Stimulated activated CD8-positive, alpha-beta memory T cell treated with anti-CD3 and anti-CD28 coated beads, Interleukin-2, amount 100 ng/mL, for 48 hours (primary cell): ENCODE measurements at regions not wholly inside any gene's neighbourhood (a gene's known extent, or its start where the extent isn't known, plus 50 kb on each side); places are given as distances from the start of the nearest gene placed in this dataset.
"Not testable (repeated sequence)": the region's sequence is repeated elsewhere in the genome, so short reads cannot be mapped to it uniquely, and the experiment has no call there.

Experiments used
- DNase-seq, 2 donors: peaks; one replicate each; pipeline ENCODE4 v3.0.0-alpha.2; 2020; ENCODE audit warnings: low read depth in 2 of 2

DNA sequence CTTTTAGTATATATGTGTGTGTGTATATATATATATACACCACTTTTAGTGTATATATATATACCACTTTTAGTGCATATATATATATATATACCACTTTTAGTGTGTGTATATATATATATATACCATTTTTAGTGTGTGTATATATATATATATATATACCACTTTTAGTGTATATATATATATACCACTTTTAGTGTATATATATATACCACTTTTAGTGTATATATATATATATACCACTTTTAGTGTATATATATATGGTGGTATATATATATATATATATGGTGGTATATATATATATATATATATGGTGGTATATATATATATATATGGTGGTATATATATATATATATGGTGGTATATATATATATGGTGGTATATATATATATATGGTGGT is 79.5 kb upstream of the ANK3 start:
- not testable (repeated sequence) for DNase-seq

DNA sequence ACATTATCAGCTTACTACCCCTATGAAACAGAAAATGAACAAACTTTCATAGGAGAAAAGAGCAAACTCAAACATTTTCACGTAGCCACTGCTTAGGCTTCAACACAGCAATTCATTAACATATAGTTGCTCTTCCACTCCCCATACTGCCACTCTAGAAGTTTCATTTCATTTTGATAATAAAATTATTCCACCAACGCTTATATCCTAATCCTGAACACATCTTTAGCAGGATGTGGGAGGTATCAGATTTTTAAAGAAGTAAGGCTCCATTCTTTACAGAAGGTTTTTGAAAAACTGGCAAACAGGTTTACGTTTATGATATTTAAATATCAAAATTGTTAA is 77.5 kb upstream of the ANK3 start:
- DNase-seq, result no peak

DNA sequence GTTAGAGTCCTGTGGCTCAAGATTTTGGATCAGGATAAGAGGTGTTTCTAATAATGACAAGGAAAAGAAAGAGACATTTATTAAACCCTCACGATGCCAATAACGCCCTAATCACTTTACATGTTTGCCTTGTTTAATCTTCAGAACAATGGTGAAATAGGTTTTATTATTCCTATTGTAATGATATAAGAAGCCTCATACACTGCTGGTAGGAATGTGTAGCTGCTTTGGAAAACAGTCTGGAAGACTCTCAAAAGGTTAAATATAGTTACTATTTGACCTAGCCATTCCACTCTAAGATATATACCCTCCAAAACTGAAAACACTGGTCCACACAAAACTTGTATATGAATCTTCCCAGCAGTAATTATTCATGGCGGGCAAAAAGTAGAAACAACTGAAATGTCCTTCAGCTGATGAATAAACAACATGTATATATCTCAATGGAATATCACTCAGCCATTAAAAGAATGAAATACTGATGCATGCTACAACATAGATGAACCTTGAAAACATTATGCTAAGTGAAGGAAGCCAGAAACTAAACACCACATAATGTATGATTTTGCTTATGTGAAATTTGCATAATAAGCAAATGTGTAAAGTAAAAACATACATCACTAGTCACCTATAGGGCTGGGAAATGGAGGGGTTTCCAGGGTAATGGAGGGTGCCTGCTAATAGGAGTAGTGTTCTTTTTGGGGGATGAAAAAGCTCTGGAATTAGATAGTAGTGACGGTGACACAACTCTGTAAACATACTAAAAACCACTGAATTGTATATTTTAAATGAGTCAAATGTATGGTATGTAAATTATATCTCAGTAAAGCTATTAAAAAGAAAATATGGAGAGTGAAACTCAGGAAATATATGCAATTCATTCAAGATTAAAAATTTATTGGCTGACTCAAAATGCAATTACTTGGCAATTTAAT is 76.9 kb upstream of the ANK3 start:
- no peak for DNase-seq

- no peak for DNase-seq
Measured at GRCh38 chr10:60465801-60466200, 76.1 kb upstream of the ANK3 start.

DNA sequence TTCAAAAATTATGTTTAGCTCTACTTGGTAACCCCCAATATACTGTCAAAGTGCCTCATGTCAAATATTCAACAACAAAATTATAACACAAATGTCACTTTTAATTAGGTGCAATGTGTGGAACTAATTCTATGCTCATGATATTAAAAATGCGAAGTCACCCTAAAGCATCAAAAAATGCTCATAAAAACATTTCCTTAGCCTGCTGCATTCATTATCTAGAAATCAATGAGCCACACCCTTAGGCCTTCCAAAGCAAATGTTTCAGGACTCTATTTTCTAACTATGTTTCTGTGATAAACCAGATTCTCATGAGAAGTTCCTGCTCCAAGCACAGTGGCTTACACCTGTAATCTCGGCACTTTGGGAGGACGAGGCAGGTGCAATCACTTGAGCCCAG is 75.0 kb upstream of the ANK3 start:
- no peak for DNase-seq

DNA sequence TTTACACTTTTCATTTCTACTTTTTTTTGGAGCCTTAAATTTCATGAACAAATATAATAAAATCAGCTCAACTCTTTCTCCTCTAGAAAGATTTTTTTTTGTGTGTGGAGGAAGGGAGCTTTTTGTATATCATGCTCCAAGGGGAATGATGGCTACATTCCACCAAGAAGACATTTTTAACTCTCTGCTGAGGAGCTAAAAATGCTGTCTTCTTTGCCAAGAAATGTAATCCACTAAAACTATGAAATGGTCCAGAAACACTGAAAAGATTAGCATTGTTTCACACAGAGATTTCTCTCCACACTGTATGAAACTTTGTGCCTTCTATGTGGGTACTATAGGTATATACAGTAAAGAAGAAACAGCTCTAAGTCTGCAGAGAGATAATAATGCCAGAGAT is 74.1 kb upstream of the ANK3 start:
- no peak for DNase-seq

DNA sequence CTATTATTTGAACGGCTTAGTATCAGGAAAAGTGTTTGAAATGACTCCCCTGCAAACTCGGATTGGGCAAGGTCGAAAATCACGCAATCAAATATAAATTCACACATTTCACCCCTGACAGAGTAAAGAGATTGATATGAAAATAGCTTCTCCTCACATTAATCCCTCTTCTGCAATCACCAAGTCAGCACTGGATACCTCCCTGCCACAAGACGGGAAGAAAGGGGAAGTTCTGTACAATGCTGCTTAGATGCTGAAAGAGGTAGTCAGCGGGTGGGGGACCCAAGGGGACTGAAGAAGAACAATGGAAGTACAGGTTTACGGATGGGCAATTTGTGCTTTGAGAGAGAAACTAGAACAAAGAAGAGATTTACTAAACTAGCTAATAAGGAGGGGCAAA is 72.0 kb upstream of the ANK3 start:
- no peak for DNase-seq

GRCh38 chr10:60459701-60460457 is 70.2 kb upstream of the ANK3 start:
- no peak for DNase-seq

DNA sequence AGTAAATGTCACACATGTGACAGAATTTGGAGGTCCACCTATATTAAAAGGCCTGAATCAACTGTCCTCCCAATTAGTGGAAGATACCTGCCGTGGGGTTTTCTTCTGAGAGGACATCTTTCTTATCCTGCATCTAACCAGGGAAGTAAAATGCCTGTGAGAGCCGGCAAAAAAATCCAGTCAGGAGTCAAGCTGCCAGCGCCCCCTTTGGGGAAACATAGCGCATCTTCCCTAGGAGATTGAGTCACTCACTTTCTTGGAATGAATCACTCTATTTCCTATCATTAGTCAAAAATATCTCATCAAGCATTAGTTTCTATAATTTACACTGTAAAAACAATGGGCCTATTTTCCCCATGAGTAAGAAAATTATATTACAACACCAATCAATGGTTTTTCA is 66.4 kb upstream of the ANK3 start:
- DNase-seq, result no peak

- DNase-seq, result no peak
Measured at GRCh38 chr10:60454336-60454735, 64.7 kb upstream of the ANK3 start.

DNA sequence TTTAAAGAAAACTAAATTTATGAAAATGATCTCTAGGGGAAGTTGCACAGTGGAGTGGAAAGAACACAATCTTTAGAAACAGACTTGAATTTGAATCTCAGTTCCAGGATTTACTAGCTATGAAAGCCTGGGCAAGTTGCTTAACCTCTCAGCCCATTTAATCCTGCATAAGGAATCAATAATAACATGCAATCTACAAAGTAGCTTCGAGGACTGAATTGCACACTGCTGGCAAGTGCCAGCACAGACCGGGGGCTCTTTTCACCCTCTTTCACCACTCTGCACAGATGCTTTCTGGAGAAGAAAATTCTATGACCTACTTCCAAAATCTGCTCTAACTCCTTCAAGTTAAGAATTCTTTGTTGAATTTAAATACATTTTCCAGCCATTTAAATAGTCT is 63.4 kb upstream of the ANK3 start:
- no peak for DNase-seq

DNA sequence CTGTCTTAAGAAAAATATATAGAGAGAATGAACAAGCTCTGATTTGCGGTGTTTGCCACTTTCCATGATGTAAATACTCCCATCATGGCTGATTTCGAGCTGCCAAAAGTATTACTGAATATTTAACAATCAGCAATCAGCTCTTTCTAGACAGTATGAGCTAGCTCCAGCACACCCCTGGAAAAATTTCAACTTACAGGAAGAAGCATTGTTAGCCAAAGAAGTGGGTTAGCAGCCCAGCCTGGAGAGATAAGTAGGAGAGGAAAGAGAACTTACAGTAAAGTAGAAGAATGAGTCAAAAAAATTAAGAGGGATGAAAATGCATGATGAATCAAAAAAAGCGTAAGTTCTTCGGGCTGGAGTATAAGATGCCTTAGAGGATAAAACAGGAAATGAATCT is 60.6 kb upstream of the ANK3 start:
- DNase-seq, result no peak

- DNase-seq, result no peak
Measured at GRCh38 chr10:60448246-60448645, 58.6 kb upstream of the ANK3 start.

DNA sequence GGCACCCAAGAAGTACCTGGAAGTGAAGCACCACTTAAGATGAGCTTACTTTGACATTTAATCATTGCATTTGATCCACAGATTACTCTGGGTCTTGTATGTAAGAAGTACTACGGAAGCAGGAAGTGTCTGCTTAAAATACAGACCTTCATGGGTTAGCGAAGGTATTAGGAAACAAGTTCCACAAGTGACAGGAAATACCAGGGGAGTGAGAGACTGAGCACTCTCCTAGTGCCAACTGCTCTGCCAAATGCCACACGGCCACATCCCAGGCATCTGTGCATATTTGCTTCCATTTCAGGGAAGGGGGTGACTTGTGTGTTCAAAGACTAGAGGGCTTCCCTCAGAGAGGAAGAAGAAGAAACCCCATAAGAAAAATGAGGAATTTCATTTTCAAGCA is 57.2 kb upstream of the ANK3 start:
- no peak for DNase-seq

DNA sequence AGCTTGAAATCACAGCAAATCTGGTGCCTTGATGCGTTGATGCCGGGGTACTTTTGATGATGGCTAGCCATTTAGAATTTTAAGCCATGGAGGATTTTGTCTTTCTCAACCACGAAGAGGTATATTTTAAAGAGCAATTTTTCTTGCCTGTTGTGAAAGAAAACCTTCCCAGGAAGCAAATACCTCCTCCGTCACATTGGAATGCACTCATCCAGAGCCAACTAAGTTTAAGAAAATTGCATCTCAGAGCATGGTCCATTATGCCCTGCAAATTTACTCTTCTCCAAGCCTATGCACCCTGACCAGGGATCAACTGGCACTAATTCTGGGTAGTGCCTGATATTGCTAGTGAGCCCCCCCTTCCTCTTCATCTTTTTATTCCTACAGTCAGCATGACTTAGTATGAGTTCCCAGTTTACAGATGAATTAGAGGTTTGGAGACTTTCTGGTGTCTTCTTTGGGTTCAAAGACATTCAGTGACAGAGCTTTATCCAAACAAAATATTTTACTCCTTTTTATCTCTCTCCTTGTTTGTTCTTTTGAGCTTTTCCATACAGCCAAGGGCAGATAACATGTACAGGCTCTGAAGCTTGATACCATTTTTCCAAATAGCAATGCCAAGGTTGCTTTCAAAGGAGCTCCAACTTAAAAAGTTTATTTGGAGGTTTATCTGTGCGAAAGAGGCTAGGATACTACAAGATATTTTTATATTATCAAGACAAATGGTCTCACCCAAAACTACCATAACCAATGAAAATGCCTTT is 56.6 kb upstream of the ANK3 start:
- no peak for DNase-seq

DNA sequence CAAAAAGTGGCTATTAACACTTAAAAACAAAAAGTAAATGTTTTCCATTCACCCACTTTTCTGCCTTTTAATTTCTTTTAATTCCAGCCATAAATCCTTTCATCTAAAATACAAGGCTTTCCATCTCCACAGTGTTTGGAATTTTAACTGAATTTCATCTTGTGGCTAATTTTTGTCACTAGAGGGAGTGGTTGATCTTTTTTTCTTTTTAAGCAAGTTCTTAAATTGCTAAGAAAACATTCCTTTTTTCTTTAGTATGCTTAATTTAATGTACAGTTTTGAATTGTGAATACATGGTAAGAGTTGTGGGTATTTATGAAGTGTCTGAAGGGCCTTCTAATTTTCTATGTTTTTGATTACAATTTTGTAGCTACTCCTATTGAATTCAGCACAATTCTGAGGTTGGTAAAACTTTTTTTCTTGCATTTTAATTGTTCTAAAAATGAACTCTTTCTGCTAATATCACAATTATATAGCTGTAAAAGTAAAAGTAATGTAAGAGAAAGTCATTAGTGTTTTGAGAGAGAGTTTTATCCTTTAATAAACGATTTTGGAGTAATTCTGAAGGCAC is 54.9 kb upstream of the ANK3 start:
- DNase-seq, result no peak

- no peak for DNase-seq
Measured at GRCh38 chr10:60443346-60443745, 53.7 kb upstream of the ANK3 start.

DNA sequence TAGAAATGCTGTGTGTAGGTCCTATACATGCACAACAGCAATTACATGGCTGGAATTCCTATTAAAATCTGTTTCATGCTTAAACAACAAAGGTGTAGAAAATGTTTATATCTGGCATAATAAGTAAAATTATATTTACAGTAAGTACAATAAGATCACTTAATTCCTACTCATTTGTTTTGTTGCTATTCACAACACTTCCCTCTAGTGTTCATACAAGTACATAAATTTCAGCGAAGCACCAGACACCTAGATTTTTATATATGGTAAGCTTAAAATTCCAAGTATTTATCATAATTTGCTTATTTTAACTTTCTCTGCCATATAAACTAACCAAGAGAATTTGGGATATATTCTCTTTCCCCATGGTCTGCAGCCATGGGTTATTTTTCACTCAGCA is 51.8 kb upstream of the ANK3 start:
- no peak for DNase-seq

- no peak for DNase-seq
Measured at GRCh38 chr10:60439641-60440040, 50.0 kb upstream of the ANK3 start.
